NCI-H69 (cell line): ENCODE measurements at regions not wholly inside any gene's neighbourhood (a gene's known extent, or its start where the extent isn't known, plus 50 kb on each side); places are given as distances from the start of the nearest gene placed in this dataset.
"Not testable (repeated sequence)": the region's sequence is repeated elsewhere in the genome, so short reads cannot be mapped to it uniquely, and the experiment has no call there.

Source experiments
- DNase-seq: peaks from one replicate; lab custom pipeline; 2025; lab: John Stamatoyannopoulos, UW

- DNase-seq, result no peak
Observed at GRCh38 chrX:115911967-115912366, 258.6 kb upstream of the AGTR2 start.

- no peak for DNase-seq
Observed at GRCh38 chrX:115912372-115912897, 258.1 kb upstream of the AGTR2 start.

GRCh38 chrX:115913575-115913974 is 257.0 kb upstream of the AGTR2 start:
- no peak for DNase-seq

GRCh38 chrX:115915625-115916024 is 254.9 kb upstream of the AGTR2 start:
- DNase-seq, result not testable (repeated sequence)

DNA sequence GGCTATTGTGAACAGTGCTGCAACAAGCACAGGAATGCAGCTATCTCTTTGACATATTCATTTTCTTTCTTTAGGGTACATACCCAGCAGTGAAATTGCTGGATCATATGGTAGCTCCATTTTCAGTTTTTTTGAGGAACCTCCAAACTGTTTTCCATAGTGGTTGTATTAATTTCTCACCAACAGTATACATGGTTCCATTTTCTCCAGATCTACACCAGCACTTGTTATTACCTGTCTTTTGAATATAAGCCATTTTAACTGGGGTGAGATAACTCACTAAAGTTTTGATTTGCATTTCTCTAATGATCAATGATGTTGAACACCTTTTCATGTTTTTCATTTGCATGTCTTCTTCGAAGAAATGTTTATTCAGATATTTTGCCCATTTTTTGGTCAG is 241.1 kb upstream of the AGTR2 start:
- DNase-seq, result no peak

GRCh38 chrX:115936008-115936407 is 234.5 kb upstream of the AGTR2 start:
- DNase-seq, result no peak

GRCh38 chrX:115939070-115939469 is 231.5 kb upstream of the AGTR2 start:
- no peak for DNase-seq

DNA sequence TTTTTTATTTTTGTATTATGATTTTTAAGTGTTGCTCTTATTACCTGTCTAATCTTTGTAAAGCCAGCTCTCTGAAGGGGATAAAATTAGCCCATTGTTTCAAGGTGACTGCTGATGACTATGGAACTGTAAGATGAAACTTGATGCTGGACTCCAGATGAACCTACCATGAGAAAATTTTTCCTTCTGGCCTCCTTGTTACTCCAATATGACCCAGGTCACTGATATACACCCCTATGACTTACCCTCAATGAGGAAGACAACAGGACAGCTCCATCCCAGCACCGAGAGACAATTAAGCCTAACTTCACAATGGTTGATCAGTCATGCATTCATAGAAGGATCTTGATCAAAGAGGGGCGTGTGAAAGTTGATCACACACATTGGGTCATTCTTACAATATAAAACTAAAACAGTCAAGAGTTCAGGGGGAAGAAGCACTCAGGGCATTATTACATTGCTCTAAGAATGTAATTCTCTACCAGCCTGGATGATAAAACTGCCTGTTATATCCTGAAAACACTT is 230.8 kb upstream of the AGTR2 start:
- DNase-seq, result no peak

GRCh38 chrX:115940348-115940747 is 230.2 kb upstream of the AGTR2 start:
- DNase-seq, result peak; percentile 17

DNA sequence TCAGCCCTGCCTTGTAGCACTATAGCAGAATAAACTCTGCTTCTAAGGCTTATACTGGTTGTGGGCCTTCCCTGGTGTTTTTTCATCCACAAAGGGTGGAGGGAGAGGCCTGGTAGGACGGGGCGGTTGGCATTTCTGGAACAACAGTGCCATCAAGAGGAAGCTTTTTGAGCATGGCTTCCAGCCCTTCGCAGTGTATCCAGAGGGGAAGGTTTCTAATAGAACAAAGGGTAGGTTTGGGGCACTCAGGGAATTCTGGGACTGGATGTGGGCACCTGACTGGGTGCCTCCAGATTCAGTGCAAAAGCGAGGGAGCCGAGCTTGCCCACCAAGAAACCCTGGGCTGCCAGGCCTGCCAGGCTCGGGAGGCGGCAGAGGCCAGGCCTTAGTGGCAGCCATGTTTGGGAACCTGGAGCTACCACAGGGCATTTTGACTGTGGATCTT is 229.6 kb upstream of the AGTR2 start:
- DNase-seq, result peak; percentile 74

- DNase-seq, result no peak
Observed at GRCh38 chrX:115941388-115941787, 229.2 kb upstream of the AGTR2 start.

DNA sequence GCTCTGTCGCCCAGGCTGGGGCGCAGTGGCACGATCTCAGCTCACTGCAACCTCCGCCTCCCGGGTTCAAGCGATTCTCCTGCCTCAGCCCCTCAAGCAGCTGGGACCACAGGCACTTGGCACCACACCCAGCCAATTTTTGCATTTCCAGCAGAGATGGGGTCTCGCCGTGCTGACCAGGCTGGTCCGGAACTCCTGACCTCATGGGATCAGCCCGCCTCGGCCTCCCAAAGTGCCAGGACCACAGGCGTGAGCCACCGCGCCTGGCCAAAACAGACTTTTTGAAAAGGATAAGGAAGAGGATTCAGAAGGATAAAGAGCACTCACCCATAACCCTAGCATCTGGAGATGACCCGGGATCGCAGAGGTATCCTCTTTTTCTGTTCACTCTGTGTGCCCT is 224.5 kb upstream of the AGTR2 start:
- DNase-seq, result no peak

DNA sequence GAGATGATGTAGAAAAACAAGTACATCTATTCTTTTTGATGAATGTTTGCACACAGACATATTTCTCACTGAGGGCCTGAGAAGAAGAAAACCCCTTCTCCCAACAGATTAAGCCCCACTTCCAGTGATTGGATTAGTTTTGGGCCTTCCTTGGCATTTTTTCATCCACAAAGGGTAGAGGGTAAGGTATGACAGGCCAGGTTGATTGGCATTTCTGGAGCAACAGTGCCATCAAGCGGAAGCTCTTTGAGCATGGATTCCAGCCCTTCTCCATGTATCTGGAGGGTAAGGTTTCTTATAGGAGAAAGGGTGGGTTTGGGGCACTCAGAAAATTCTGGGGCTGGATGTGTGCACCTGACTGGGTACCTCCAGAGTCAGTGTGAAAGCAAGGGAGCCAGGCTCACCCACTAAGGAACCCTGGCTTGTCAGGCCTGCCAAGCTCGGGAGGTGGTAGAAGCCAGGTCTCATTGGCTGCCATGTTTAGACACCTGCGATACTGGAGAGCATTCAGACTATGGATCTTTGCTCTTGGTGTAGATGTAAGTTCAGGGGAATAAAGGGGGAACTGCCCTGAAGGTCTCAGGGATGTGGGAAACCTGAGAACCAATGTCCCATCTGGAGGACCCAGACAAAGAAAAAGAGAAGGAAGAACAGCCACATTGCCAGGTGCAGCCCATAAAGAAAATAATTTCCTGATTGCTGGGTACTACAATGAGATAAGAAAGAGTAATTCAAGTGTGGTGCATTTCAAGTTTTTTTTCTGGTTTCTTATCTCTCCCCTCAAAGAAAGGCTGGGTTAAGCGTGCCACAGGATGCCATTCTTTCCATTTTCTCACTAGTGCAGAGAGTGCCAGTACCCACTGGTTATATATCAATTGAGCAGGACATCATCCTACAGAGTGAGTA is 222.3 kb upstream of the AGTR2 start:
- no peak for DNase-seq

DNA sequence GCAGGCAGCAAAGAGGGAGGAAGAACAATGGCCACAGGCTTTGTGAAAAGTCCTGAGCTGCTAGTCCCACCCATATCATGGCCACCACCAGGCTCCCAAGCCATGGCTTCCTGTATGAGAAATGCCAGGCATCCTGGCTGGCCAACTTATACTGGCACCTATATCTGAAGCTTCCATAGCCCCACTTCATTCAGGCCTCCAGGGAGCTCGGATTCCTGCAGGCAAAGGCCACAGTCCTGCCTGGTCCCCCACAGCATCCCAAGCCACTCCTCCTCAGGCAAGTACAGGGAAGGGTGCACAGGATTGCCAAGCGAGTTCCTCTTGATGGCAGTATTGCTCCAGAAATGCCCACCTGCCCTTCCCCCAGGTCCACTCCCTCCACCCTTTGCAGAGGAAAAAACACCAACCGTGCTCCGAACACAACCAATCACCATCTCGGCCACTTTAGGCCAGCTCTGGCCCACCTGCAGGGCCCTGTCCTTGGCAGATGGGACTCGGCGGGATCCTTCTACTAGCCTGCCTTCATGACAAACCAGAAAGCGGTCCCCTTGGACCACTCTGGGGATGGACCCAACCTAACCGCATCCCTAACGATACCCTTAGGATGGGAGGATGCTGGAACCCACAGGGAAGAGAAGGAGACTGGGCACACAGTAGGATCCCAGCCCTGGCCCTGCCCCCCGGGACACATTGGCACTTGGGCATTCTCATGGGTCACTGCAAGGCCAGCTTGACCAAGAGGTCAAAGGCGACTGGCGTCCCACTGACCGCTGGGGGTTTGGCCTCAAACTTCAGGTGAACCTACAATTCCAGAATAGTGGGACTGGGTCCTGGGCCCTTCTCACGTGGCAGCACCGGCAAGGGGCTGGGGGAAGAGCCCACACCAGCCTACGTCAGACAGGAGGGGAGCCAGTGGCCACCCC is 220.4 kb upstream of the AGTR2 start:
- DNase-seq, result peak; percentile 62

DNA sequence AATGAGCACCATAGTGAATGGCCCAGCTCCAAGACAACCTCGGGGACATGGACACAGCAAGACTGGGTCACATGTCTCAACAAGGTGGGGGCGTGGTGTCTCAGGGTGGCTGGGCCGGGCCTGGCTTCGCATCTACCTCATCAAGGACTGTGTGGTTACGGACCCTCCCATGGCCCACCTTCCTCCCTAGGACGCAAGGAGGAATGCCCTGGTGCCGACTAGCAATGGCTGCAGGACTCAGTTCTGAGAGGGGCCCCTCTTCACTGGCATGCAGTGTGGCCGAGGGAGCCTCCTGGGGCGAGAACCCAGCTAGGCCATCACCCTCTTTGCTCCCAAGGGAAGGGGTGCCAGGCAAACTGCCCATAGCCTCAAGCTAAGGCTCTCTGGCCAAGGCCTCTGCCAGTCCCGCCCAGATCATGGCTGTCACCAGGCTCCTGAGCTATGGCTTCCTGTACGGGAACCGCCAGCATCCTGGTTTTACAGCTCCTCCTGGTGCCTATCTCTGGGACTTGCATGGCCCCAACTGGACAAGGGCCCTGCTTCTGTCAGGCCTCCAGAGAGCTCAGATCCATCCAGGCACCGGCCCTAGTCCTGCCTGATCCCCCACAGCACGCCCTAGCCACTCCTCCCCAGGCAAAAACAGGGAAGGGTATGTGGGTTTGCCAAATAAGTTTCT is 218.0 kb upstream of the AGTR2 start:
- DNase-seq, result peak; percentile 64

GRCh38 chrX:115957862-115958490 is 212.6 kb upstream of the AGTR2 start:
- peak; percentile 37 for DNase-seq

DNA sequence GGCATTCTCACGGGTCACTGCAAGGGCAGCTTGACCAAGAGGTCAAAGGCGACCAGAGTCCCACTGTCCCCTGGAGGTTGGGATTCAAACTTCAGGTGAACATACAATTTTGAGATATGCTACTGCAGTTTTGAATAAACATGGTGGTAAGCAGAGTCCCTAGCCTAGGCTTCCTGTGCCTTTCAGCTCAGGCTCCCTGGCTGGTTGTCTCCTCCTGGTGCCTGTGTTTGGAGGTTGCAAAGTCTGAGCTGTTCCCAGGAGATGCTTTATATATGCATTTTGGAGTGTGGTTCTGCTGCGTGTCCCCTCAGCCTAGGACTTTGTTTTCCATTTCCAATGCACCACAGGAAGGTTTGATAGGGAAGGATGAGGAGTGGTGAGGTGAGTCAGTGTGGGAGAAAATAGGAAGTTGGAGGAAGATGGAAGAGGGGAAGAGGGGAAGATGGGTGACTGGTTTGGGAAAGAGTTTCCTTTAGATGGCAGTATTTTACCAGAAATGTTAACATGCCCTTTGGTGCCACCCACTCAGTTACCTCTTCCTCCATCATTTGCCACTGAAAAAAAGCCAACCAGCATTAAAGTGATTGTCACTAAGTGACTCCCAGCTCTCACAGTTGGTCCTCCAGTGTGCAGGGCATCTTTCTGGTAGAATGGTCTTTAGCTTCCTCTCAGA is 211.7 kb upstream of the AGTR2 start:
- DNase-seq, result peak; percentile 42

- peak; percentile 52 for DNase-seq
Observed at GRCh38 chrX:115960440-115961084, 210.0 kb upstream of the AGTR2 start.

DNA sequence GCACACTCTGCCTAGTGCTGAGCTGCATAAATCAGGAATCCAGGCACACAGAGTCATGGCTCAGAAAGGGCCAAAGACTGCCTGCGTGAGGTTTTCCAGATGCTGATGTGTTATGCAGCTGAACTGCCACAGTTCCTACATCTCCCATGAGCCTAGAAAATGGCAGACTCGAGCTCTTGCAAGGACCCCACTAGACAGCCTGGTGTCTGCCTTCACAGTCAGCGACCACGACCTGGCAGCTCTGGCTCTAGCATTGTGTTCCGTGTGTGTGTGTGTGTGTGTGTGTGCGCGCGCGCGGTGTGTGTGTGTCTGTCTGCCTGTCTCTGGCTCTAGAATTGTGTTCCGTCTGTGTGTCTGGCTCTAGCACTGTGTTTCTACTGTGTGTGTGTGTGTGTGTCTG is 203.6 kb upstream of the AGTR2 start:
- DNase-seq, result no peak
